HG02884 (cell line): ENCODE measurements at regions not wholly inside any gene's neighbourhood (a gene's known extent, or its start where the extent isn't known, plus 50 kb on each side); places are given as distances from the start of the nearest gene placed in this dataset.

ENCODE experiments used
- ATAC-seq: cut with Tn5 transposase; IDR thresholded peaks from one replicate; pipeline ENCODE4 v1.9.1; 2021; ENCODE audit warnings: mild to moderate bottlenecking, moderate library complexity; ENCODE audit not compliant: unreplicated experiment

DNA sequence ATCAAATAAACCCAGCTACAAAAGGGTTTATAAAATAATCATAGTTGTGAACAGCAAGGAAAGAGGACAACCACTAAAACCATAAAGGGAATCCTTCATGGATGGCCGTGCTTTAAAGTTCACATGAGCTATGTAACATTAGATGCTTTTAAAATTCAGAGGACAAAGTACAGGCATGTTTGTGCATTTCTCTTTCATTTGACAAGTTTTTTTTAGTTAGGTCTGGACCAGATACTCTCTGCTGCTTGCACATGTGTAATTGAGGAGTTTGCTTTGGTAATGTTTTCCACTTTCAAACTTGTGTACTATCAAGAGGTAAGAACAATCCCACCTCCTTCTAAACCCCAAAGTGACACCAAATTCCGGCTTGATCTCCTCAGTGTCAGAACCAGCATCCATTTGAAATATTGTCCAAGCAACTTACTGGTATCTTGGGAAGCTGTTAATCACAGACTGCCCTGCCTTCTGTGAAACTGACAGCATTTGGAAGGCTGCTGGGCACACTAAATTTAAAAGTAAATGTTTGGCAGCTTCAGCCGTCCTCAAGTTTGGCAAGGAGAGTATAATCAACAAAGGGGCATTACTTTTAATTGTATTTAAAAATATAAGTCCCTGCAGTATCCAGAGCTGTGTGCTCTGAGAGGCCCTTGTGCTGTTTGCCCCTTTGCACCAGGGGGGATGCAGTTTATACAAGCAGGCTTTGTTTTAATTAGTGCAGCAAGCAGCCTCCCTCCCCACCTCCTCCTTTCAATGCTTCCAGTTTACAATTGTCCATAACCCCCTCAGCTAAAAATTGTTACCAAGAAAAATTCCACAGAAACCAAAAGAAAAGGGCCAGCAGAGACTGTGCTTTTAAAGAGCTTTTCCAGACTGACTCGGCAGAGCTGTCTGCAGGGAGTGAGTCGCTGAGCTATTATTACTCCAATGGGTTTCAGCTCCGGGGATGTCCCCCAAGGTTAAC, 328.3 kb upstream of the MPDZ start:
- no peak for ATAC-seq

DNA sequence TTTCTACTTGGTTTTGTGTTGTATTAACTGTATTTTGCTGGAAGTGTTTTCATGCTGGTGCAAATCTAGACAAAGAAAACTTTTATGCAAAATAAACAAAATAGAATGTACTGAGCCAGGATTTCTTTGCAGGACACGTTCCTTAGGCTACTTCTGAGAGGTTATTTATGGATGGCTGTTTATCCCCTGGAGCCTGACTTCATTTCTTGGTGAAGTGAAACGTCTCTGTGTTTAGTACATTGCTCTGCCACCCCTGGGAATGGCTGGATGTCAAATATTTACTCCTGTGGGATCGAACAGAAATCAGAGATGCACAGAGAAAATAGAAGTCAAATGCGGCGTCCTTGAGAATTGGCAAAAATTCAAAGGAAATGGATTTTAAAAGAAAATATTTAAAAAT, 327.1 kb upstream of the MPDZ start:
- no peak for ATAC-seq

DNA sequence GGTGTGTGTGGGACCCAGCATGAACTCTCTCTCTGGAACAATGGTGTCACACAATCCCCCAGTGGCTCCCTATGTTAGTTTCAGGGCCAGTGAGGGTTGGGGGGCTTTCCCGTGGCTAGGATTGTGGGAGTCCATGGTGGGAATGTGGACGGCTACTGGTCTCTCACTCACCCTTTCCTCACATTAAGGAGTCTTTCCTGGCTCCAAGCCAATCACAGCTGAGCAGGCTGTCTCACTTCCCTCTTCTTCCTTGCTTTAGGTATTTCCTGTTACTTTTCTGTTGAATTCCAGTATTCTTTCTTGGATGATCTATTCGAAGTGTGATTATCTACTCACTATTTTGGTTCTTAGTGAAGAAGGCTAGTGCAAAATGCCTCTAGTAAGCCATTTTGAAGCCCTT, 324.4 kb upstream of the MPDZ start:
- ATAC-seq = no peak

DNA sequence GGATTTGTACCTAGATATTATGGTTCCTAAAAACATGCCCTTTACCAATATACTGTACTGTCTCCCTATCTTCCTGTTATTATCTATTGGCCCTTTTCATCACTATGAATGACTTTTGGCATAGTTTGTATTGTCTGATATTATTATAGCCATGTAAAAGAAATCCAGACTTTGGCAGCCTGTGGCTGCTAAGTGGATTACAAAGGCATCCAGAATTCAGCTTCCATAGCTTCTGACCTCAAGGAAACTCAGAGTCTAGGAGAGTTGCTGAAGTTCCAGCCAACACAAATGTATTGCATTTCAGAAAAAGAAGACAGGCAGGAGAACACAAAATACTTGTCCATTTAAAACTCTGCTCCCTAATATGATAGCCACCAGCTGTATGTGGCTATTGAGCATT, 319.2 kb upstream of the MPDZ start:
- no peak for ATAC-seq

DNA sequence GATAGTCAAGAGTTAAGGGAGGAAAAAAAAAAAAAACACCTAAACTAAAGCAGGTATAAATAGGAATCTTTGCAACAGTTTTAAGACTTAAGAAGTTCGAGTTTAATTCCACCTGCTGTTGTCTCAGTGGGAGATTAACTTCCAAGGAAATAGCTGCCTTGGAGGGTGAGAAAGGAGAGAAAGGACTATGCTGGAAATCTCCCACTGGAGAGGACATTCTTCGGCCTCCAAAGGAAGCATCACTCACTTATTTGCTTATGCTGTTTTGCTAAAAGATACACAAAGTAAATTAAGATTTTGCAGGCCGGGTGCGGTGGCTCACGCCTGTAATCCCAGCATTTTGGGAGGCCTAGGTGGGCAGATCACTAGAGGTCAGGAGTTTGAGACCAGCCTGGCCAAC, 317.9 kb upstream of the MPDZ start:
- no peak for ATAC-seq

DNA sequence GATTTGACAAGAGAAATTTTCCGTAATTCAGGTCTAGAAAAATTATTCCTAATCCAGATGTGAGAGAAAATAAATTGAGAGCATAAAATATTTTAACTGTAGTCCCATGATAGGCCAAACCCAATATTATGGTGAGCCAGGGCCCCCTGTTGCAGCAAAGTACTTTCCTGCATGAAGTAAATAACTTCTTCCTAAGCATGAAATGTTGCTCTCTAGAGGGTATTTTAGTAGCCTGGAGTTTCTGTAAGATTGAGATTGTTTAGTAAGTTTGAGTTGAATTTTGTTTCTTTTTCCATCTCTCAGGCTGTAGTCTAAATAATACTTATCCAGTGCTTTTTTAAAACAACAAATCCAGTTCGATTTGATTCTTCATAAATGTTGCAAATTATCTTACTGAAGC, 317.5 kb upstream of the MPDZ start:
- ATAC-seq = no peak

DNA sequence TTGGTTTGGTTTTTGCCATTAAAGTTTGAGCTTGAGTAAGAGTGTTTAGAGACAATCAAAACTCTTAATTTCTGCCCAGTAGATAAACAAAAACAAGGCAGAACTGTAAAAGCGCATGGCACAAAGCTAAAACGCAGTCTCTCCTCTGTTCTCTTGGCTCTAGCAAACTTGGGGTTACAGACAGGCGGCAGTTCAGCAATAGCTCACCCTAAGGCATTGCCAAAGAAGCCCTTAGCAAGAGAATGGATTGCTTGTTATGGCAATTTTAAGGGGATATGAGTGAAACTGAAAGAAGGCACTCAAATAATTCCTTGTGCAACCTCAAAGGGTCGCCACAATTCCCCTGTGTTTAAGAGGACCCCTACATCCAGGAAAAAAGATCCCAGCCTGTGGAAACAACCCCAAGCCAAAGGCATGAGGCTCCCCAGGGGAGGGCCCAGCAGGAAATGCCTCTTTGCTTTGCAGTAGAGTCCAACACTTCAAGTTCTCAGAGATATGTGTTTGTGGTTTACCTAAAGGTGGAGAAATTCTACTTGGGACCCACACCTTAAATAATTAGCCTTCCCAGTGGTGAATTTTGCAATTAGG, 317.0 kb upstream of the MPDZ start:
- ATAC-seq = no peak

DNA sequence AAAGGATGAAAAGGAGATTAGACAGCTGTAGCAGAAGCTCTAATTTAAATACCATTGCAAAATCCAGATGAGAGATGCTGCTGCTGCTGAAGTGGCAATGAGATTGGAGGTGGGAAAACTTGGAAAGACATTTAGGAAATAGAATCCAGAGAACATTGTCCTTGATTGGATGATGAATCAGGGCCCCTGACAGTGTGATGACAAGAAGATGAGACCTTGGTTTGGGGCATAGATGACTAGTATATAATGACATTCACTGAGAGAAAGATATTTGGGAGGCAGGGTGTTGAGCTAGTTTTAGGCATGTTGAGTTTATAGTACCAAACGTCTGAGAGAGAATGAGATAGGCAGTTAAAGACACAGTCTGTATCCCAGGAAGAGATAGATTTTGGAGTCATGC, 311.5 kb upstream of the MPDZ start:
- ATAC-seq = no peak

DNA sequence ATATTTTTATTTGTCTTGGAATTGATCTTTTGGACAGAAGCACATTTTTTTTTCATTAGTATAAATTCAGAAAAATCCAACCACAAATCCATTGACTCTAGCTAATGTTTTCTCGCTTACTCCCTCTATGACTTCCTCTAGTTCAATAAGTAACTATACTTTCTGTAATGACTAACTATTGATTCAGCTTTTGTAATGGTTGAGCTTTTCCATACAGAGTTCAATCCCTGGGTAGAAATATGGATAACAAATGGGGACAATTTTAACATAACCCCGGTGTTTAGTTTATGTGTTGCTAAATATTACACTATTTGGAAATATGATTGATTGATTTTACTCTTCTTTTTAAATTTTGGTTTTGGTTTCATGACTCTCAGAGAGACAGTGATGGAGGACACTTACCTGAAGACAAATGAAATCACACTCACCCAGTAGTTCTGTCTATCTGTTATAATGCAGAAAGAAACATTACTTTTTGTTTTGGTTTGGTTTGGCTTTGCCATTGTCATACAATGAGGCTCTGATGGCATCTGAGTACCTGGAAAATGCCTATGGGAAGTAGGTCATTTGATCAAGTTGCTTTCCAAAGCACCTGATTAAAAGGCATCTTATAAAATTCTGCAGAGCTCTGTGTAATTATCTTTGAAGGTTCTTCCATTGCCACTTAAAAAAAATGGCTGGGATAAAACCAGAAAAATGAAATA, 309.7 kb upstream of the MPDZ start:
- ATAC-seq = no peak

DNA sequence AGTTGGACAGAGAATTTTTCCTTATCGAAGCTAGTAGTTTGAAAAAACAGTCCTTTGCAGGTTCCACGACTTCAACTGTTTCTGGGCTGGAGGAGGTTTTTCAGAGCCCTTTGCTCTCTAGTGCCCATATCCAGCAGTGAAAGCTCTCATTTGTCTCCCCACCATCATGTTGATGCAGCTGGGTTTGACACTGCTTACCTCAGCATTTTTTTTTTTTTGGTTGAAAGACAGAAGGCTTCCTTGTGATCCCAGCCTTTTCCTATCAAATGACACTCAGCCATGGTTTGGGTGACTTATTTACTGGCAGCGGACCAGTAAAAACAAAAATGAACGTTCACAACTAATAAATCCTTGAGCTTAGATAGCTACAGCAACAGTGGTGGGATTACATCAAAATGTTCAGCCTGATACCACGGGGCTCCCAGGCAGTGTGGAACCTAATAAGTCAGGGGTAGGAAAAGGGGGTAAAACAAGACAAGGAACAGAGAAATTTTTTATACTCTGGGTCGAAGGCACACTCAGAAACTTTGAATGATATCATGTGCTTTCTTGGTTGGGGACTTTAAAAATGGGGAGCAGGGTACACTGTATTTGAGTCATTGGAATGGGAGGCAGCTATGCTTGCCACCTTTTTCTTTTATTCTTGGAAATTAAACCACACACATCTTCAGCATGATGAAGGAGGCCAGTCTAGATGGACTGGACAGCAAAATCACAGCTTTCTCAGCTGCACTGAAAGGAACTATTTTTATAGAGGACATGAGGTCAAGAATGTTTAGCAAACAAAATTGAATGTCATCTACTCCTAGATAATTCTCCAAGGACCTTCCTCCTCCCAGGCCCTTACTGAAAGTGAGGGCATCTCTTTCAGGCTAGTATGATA, 308.9 kb upstream of the MPDZ start:
- no peak for ATAC-seq

DNA sequence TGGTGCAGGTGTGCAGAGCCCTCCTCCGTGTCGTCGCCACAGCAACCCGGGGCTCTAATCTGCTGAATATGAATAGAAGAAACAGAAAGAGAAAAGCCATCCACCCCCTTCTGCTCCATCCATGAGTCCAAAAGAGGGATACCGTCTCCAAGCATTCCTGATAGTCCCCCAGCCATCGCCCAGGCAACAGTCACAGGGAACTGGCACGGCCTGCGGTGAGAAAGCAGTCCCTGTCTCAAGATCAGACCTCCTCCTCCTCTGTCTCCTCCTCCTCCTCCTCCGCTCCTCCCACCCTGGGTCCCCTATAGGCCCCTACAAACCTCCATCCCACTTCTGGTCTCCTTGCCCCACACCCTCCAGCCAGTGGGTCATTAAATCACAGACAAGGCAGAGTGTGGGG, 308.1 kb upstream of the MPDZ start:
- no peak for ATAC-seq

DNA sequence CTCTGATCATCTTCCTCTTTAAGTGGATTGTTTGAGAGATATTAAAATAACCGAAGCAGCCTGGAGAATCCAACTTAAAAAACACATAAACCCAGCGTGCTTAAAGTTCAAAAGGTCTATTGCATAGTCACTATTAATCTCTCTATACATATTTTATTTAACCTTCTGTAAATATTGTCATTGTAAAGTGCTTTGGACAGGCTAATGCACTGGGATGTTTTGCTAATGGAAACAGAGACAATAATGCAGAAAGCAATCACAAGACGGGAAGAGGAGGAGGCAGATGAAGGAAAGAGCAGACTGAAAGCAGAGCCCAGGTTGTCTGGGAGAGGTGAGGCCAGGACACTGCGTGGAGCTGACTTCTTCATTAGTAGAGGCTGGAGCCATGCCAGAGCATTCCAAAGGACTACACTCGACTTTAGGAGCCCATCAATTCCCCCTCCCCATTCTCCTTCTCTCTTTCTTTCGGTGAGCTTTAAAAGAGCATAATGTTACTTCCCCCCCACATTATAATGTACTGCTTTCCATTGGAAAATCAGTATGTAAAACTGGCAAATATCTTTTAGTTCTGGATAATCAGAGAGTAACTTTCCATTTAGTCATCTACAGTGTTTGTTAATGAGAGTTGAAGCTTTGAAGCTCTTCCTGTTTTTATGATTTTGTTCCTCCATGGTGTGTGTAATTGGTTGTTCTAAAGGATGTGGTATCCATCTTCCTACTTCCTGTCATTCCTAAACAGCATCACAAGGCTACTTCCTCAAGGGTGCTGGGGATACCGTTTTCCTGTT, 307.3 kb upstream of the MPDZ start:
- ATAC-seq = no peak

DNA sequence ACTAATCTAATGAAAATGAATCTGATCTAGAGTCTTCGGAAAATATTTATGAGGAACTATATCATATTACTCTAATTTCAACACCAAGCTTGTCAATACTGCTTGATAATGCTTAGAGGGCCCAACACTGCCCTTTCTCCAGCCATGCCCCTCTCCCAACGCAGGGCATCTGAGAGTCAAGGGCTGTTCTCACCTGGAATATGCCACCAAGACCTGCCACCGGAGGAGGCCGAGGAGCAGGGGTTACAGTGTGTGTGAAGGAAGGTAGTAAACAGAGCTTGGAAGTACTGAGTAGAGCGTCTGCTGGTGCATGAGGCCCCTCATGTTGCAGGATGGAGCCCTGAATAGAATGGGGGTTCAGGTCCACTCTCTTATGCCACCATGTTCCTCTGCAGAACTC, 301.3 kb upstream of the MPDZ start:
- ATAC-seq = no peak

DNA sequence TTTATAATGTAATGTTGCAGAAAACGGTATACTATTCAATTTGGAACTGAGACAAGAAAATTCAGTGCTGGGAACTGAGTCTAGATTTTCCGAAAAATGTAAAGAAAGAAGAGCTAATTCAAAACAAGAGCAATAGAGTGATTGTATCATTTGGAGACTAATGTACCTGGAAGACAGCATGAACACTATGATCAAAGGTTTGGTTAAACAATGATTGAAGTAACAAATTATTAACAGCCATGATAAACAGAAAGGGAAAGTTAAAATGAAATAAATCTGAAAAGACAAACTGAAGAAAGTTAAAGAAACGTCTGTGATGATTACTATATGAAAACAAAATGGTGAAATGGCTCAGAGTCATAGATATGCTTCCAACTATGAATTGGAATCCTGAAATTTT, 300.6 kb upstream of the MPDZ start:
- no peak for ATAC-seq

DNA sequence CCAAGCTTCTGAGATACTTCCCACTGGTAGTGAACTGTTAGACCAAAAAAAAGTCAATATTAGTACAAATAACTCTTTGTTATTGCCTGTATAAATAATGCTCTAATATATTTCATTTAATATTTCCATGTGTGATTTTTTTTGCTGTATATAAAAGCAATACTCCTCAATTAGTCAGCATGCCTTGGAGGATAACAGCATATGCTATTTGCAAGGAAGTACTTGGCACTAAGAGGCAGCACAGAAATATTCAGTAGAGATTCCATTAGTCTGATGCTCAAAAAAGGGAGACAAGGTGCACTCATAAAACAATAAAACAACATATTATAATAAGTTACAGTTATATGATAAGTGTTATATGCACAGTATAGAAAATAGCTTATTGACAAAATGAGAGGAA, 296.6 kb upstream of the MPDZ start:
- no peak for ATAC-seq

DNA sequence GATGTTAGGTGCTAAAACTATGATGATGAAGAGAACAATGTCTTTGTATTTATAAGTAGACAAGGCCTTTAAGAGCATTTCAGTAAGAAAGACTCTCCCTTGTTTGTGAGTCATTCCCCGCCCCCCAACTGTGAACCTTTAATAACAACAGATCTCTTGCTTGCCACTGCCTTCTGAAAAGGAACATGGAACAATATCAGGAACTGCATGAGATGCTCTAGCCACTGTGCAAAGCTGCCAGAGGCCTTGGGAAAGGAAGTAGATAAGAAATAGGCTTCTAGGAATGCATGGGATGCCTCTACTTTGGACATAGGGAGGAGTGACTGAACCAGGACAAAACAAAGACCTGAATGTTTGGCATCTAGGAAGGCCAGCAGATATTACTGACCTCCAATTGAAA, 296.1 kb upstream of the MPDZ start:
- ATAC-seq = no peak

DNA sequence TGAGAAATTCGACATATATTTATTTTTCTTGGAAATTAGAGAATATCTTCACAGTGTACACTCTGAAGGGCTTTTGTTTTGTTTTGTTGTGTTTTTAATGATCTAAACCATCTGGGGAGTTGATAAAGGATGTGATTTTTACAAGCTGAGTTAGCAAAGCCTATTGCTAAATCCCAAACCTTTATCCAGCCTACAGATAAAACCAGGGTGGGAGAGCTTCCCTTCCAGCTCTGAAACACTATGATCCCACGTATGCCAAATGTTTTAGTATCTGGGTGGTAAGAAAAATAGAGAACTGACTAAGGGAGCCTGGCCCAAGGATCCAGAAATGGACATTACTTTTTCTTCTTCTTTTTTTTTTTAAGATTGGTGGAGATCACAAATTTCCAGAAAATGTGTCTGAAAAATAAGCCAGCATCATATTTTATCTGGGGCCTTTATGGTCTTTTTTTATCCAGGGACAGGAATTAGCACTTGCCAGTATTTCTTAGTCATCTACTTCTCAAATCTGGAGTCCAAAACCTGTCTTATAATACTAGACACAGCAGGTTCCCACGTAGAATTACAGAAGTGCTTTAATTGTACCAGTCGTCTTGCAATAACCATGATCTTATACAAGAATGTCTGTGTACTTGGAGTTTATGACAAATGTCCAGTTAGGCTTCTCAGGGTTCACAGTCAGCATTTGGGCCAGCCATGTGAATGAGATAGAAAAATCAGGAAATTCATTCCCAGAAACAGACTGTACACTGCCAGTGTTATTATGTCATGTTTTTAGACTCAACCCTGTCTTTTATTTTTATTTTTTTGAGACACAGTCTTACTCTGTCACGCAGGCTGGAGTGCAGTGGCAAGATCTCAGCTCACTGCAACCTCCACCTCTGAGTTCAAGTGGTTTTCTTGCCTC, 290.8 kb upstream of the MPDZ start:
- no peak for ATAC-seq

DNA sequence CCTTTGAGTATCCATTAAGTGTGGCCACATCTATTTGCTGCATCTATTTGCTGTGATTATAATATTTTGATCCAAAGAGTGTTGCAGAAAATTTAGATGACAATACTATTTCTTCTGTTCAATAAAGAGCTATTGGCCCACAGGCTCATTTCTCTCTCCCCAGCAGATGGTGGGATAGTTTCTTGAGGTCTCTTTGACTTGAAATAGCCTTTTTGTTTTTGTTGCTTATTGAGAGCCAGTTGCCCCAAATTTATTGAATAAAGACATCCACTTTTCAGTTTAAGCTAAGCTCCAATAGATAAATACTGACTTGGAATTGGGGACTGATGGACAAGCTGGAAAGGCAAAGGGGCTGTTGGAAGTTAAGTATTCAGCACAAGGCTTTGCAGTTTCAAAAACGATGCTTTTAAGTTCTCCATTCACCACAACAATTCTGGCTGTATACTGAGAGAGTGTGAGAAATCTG, 290.1 kb upstream of the MPDZ start:
- ATAC-seq = no peak
